Heart left ventricle (tissue), 16 donors: ENCODE measurements at regions not wholly inside any gene's neighbourhood (a gene's known extent, or its start where the extent isn't known, plus 50 kb on each side); places are given as distances from the start of the nearest gene placed in this dataset.

ENCODE experiments used
- ATAC-seq, 4 donors: fragments of 200-7000 bp; cut with Tn5 transposase; one replicate each; pipeline ENCODE4 v1.9.1; 2020 to 2022; ENCODE audit warnings: moderate library complexity in 4 of 4, mild to moderate bottlenecking in 3 of 4, moderate number of reproducible peaks in 1 of 4
- DNase-seq, 5 donors: peaks; one replicate each; pipeline ENCODE4 v3.0.0-alpha.2; 2020
- H3K27ac ChIP-seq, 12 donors: fragments of 200-600 bp; sonication (generic) in 4 of 12; one replicate each; pipeline versions ENCODE4 v1.5.0 to v1.8.0; 2016 to 2022; ENCODE audit warnings: mild to moderate bottlenecking in 2 of 12
- H3K27me3 ChIP-seq, 9 donors: fragments of 200-600 bp; sonication (generic) in 2 of 9; one replicate each; pipeline versions ENCODE4 v1.5.1 to v1.8.0; 2016 to 2022; ENCODE audit warnings: mild to moderate bottlenecking in 3 of 9
- H3K36me3 ChIP-seq, 9 donors: fragments of 200-600 bp; sonication (generic) in 2 of 9; one replicate each; pipeline versions ENCODE4 v1.5.0 to v1.8.0; 2018 to 2022; ENCODE audit warnings: mild to moderate bottlenecking in 2 of 9
- H3K4me1 ChIP-seq, 12 donors: fragments of 200-600 bp; sonication (generic) in 4 of 12; one replicate each; pipeline versions ENCODE4 v1.5.0 to v1.8.0; 2016 to 2022; ENCODE audit warnings: mild to moderate bottlenecking in 3 of 12
- H3K4me3 ChIP-seq, 12 donors: fragments of 200-600 bp; sonication (generic) in 4 of 12; one replicate each; pipeline versions ENCODE4 v1.5.0 to v1.8.0; 2017 to 2022; ENCODE audit warnings: mild to moderate bottlenecking in 9 of 12, moderate library complexity in 4 of 12
- H3K9me3 ChIP-seq, 12 donors: fragments of 200-600 bp; sonication (generic) in 4 of 12; one replicate each; pipeline versions ENCODE4 v1.5.0 to v1.8.0; 2016 to 2022; ENCODE audit warnings: mild to moderate bottlenecking in 1 of 12
- POLR2A ChIP-seq, 2 donors: fragments of 450-650 bp; IDR thresholded peaks; one replicate each; pipeline ENCODE4 v1.6.1; 2017; ENCODE audit warnings: antibody characterized with exemption in 2 of 2, mild to moderate bottlenecking in 2 of 2, moderate library complexity in 2 of 2
- WGBS, 4 donors: extraction: QIAGEN DNeasy Blood & Tissue Kit in 2 of 4; methylation state at CpG; one replicate each; pipeline versions ENCODE4 v1.1.5 to v1.1.7; 2013 to 2018; 5-methylcytosine and 5-hydroxymethylcytosine counted together
- intact Hi-C, 10 donors: fragments of 100-400 bp; cut with DNase I; formaldehyde crosslinking; loops; one replicate each; pipeline versions ENCODE4 v1.11.1 to v1.14.2; 2022
- TF ChIP-seq, protein P1 (sequence below), 12 donors: fragments of 200-600 bp; sonication (generic) in 4 of 12; IDR thresholded peaks; one replicate each; pipeline versions ENCODE4 v1.5.0 to v1.8.0; 2018 to 2022; ENCODE audit warnings: antibody characterized with exemption in 12 of 12, mild to moderate bottlenecking in 5 of 12
- donor health status: ischemic (EF 13 %, LVEDD 7.1; RV severe dilation, severe dysfunction).
- donor health status: healthy with polysubstance abuse.
- donor health status: DM: no; HTN: yes; CAD: no.
- donor health status: DM: no; HTN: no; CAD: no.
- donor health status: ischemic (EF 25% LVEDD 6.9; RV normal size, moderate dysfunction).
- donor health status: ischemic (EF 25% LVEDD 5.7; RV mildly dilated, moderate dysfunction).
- donor health status: healthy.
- donor health status: DM: yes; HTN: yes; CAD: no.
- donor health status: ischemic (EF 35%, LVEDD 5.7; RV mildly dilated, moderate dysfunction).
- donor health status: nonischemic (EF 11% LVEDD 7.7; RV severe dilation, severe dysfunction).
- donor health status: DM: yes; HTN: yes; CAD: no.
- donor health status: PGD.
- donor health status: ischemic (EF 29% LVEDD 5.4; RV normal size, mild dysfunction).
- donor health status: nonischemic (EF 23%, LVEDD 6.1; RV moderate dilation, normal function).

DNA sequence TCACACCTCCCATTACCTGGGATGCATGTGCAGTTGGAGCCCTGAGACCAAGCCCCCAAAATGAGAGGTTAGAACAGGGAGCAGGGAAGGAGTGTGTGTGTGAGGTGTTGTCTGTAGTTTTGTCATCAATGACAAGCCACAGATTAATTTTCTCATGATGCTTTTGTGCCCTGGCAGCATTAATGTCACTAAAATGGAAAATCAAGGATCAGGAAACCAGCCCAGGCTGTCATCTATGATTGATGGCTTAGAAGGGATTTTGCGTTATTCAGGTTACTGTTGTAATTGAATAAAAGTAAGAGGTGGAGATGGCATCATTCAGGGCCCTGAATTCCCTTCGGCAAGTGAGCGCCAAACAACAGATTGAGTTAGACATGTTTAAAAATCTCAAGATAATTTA lies 130.5 kb upstream of the C1QTNF7 start:
- TF ChIP-seq POLR2A (IDR thresholded peaks at IDR 0.05): no peak
- TF ChIP-seq, protein P1, sequence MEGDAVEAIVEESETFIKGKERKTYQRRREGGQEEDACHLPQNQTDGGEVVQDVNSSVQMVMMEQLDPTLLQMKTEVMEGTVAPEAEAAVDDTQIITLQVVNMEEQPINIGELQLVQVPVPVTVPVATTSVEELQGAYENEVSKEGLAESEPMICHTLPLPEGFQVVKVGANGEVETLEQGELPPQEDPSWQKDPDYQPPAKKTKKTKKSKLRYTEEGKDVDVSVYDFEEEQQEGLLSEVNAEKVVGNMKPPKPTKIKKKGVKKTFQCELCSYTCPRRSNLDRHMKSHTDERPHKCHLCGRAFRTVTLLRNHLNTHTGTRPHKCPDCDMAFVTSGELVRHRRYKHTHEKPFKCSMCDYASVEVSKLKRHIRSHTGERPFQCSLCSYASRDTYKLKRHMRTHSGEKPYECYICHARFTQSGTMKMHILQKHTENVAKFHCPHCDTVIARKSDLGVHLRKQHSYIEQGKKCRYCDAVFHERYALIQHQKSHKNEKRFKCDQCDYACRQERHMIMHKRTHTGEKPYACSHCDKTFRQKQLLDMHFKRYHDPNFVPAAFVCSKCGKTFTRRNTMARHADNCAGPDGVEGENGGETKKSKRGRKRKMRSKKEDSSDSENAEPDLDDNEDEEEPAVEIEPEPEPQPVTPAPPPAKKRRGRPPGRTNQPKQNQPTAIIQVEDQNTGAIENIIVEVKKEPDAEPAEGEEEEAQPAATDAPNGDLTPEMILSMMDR (IDR thresholded peaks at IDR 0.05): no peak
- no peak for ATAC-seq
- peaks cover 0 to 10% (median 0%) of the 10 kb centered on the region in 12 donors for H3K4me1 ChIP-seq
- H3K9me3 ChIP-seq: no peaks in the 10 kb centered on the region
- H3K27me3 ChIP-seq: no peaks in the 10 kb centered on the region
- DNase-seq: no peak
- H3K4me3 ChIP-seq: no peak overlapping the region
- no peaks in the 10 kb centered on the region for H3K36me3 ChIP-seq
- H3K27ac ChIP-seq: no peak overlapping the region
- WGBS, 4 donors: 92 to 97% (median 95%) methylated on average over 3 of the region's 3 CpGs
- intact Hi-C loops: no loop called here

DNA sequence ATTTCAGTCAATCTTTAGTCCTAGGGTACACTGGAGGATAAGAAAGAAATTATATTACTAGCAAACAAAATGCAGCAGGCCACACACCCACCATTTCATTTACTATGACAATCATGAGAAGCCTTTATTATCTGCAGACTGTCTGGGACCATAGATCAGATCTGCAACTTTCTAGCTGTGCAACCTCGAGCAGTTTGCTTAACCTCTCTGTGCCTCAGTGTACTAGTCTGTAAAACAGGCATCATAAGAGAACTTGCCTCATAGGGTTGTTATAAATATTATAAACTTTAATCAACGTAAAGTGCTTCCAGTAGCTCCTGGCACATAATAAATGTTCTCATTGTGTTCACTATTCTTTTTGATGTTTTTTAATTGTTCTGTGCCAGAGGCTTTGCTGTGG lies 128.2 kb upstream of the C1QTNF7 start:
- intact Hi-C loops: no loop called here
- no peaks in the 10 kb centered on the region for H3K9me3 ChIP-seq
- H3K36me3 ChIP-seq: no peaks in the 10 kb centered on the region
- H3K27me3 ChIP-seq: no peaks in the 10 kb centered on the region
- 61 to 81% (median 73%) methylated on average over 2 of the region's 2 CpGs for WGBS, 4 donors
- H3K4me3 ChIP-seq: no peak overlapping the region
- DNase-seq (no peak), ATAC-seq (no peak)
- TF ChIP-seq, protein P1 (IDR thresholded peaks at IDR 0.05): no peak
- no peak for TF ChIP-seq POLR2A (IDR thresholded peaks at IDR 0.05)
- peaks cover 0 to 13% (median 0%) of the 10 kb centered on the region in 12 donors for H3K4me1 ChIP-seq
- no peak overlapping the region for H3K27ac ChIP-seq

DNA sequence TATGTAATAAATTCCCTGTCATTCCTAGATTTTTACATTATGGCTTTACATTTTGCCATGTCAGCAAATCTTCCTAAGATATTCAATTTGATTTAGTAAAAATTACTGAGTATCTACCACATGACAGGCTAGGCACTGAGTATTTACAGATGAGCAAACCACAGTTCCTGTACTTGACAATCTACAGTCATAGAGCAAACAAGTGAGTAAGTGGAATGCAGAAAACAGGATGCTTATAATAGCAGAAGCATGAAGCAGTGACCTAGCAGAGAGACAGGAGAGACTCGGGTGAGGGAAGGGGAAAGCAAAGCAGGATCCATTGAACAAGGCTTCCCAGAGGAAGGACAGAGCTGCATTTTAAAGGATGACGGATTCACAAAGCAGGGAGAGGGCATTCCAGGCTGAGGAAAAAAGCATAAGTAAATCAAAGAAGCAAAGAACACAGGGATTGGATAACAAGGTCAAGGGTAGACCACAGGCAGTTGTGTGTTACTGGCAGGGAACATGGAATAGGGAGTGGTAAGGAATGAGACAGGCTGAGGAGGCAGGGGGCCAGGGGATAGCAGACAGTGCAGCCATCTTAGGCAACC lies 124.7 kb upstream of the C1QTNF7 start:
- DNase-seq: no peak
- Histone ChIP-seq H3K27ac (peak overlapping the region in 2 of 12 donors; percentile 23 to 26), H3K27me3 (no peaks in the 10 kb centered on the region), H3K4me1 (peaks cover 0 to 11% (median 0%) of the 10 kb centered on the region in 12 donors), H3K36me3 (no peaks in the 10 kb centered on the region), H3K4me3 (no peak overlapping the region), H3K9me3 (no peaks in the 10 kb centered on the region)
- TF ChIP-seq, protein P1 (IDR thresholded peaks at IDR 0.05): no peak
- TF ChIP-seq POLR2A (IDR thresholded peaks at IDR 0.05): no peak
- ATAC-seq: peak in 1 of 4 donors; percentile 62
- intact Hi-C loops: no loop called here
- 43 to 50% (median 46%) methylated on average over 2 of the region's 2 CpGs for WGBS, 4 donors

DNA sequence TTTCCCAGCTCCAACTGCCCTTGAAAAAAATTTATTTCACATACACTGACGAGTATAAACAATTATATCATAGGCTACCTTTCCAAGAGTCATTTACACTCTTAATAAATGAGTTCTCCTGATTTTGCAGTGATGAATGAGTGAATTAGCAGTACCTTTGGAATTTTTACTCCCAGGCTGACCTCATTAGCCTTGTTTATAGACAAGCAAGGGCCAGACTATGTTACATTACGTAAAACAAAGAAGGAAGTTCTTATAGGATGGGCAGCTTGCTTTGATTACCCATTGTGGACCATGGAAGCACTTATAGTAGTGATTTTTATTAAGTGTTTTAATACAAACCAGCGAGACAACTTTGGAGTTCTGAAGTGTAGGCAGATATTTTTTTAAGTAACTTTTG lies 112.9 kb upstream of the C1QTNF7 start:
- H3K27ac ChIP-seq: no peak overlapping the region
- no peak for ATAC-seq
- DNase-seq: no peak
- H3K27me3 ChIP-seq: no peaks in the 10 kb centered on the region
- no peaks in the 10 kb centered on the region for H3K4me1 ChIP-seq
- 73 to 80% (median 78%) methylated on average over 3 of the region's 3 CpGs for WGBS, 4 donors
- no peak overlapping the region for H3K4me3 ChIP-seq
- no peaks in the 10 kb centered on the region for H3K9me3 ChIP-seq
- intact Hi-C loops: no loop called here
- TF ChIP-seq, protein P1 (IDR thresholded peaks at IDR 0.05): no peak
- TF ChIP-seq POLR2A (IDR thresholded peaks at IDR 0.05): no peak
- H3K36me3 ChIP-seq: no peaks in the 10 kb centered on the region
